ENCODE measurements at regions not wholly inside any gene's neighbourhood (a gene's known extent, or its start where the extent isn't known, plus 50 kb on each side); places are given as distances from the start of the nearest gene placed in this dataset.

DNA sequence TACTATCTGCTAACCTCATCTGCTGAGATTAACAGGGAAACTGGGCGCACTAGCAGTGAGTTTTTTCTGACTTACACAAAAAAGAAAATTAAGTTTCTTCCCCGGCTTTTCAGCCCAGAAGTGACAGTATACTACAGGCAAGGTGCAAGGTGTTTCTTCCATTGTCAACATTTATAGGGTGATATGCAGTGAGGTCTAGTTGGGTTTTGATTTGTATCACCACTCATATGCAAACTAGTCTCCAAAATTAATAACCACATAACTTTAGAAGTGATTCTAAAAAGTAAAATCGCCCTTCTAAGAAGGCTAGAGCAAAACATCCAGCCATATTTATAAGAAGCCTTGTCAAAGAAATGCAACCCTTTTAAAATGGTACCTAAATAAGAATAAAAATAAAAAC lies 640.1 kb downstream of the ARAP2 start:
- H3K36me3 ChIP-seq (ENCODE audit: low read depth, missing control alignments), result no peaks in the 10 kb centered on the region
- intact Hi-C loops (cut with DNase I; ENCODE audit: low total_unique reads), result no loop called here
- H3K9me3 ChIP-seq, result no peaks in the 10 kb centered on the region
- H3K27me3 ChIP-seq, result no peaks in the 10 kb centered on the region
- TF ChIP-seq, protein P1, sequence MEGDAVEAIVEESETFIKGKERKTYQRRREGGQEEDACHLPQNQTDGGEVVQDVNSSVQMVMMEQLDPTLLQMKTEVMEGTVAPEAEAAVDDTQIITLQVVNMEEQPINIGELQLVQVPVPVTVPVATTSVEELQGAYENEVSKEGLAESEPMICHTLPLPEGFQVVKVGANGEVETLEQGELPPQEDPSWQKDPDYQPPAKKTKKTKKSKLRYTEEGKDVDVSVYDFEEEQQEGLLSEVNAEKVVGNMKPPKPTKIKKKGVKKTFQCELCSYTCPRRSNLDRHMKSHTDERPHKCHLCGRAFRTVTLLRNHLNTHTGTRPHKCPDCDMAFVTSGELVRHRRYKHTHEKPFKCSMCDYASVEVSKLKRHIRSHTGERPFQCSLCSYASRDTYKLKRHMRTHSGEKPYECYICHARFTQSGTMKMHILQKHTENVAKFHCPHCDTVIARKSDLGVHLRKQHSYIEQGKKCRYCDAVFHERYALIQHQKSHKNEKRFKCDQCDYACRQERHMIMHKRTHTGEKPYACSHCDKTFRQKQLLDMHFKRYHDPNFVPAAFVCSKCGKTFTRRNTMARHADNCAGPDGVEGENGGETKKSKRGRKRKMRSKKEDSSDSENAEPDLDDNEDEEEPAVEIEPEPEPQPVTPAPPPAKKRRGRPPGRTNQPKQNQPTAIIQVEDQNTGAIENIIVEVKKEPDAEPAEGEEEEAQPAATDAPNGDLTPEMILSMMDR (IDR thresholded peaks at IDR 0.05), result no peak
- no peak overlapping the region for H3K27ac ChIP-seq
- no peak for DNase-seq
- no peaks in the 10 kb centered on the region for H3K4me1 ChIP-seq
- no peak overlapping the region for H3K4me3 ChIP-seq
- WGBS, 2 donors, result 79 to 88% methylated on average over 3 of the region's 3 CpGs

GRCh38 chr4:35604724-35605123 lies 639.6 kb downstream of the ARAP2 start:
- H3K27me3 ChIP-seq, result no peaks in the 10 kb centered on the region
- whole genome bisulfite sequencing, 2 donors, result 84 to 86% methylated on average over 1 of the region's 1 CpG
- no peak overlapping the region for H3K27ac ChIP-seq
- no peaks in the 10 kb centered on the region for H3K9me3 ChIP-seq
- no peaks in the 10 kb centered on the region for H3K36me3 ChIP-seq (ENCODE audit: low read depth, missing control alignments)
- no peak overlapping the region for H3K4me3 ChIP-seq
- TF ChIP-seq, protein P1 (IDR thresholded peaks at IDR 0.05), result no peak
- no peak for TF ChIP-seq POLR2A (IDR thresholded peaks at IDR 0.05)
- intact Hi-C loops (cut with DNase I; ENCODE audit: low total_unique reads), result no loop called here
- H3K4me1 ChIP-seq, result no peaks in the 10 kb centered on the region
- DNase-seq, result no peak

- no peaks in the 10 kb centered on the region for H3K36me3 ChIP-seq (ENCODE audit: low read depth, missing control alignments)
- TF ChIP-seq, protein P1 (IDR thresholded peaks at IDR 0.05), result no peak
- TF ChIP-seq POLR2A (IDR thresholded peaks at IDR 0.05), result no peak
- H3K4me1 ChIP-seq, result no peaks in the 10 kb centered on the region
- H3K27ac ChIP-seq, result no peak overlapping the region
- no peaks in the 10 kb centered on the region for H3K9me3 ChIP-seq
- intact Hi-C loops (cut with DNase I; ENCODE audit: low total_unique reads), result no loop called here
- H3K4me3 ChIP-seq, result no peak overlapping the region
- no peaks in the 10 kb centered on the region for H3K27me3 ChIP-seq
- no peak for DNase-seq
Observed at GRCh38 chr4:35608205-35608604, 636.1 kb downstream of the ARAP2 start.

DNA sequence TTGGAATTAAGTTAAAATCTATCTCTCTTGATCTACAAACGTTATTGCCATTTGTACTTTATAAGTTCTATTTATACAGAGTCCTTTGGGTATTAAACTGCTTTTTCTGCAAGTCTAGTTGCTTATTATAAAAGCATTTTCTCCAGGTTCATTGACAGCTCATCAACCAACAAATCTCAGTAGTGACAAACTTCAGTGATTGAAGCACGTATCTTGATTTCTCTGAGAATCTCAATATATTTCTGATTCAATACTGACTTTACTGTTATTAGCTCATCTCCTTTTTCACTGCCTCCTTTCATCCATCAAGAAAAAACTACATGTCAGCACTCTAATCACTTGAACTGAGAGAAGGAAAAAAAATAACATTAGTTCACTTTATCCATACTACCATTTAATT lies 630.2 kb downstream of the ARAP2 start:
- Histone ChIP-seq H3K36me3 (ENCODE audit: low read depth, missing control alignments) (no peaks in the 10 kb centered on the region), H3K27ac (no peak overlapping the region), H3K4me1 (no peaks in the 10 kb centered on the region), H3K27me3 (no peaks in the 10 kb centered on the region), H3K4me3 (no peak overlapping the region), H3K9me3 (no peaks in the 10 kb centered on the region)
- no peak for TF ChIP-seq POLR2A (IDR thresholded peaks at IDR 0.05)
- TF ChIP-seq, protein P1 (IDR thresholded peaks at IDR 0.05), result no peak
- WGBS, 2 donors, result 63 to 69% methylated on average over 2 of the region's 2 CpGs
- intact Hi-C loops (cut with DNase I; ENCODE audit: low total_unique reads), result no loop called here
- no peak for DNase-seq

GRCh38 chr4:35639929-35640328 lies 604.4 kb downstream of the ARAP2 start:
- no peak overlapping the region for H3K4me3 ChIP-seq
- H3K4me1 ChIP-seq, result no peaks in the 10 kb centered on the region
- no peaks in the 10 kb centered on the region for H3K9me3 ChIP-seq
- H3K27ac ChIP-seq, result no peak overlapping the region
- H3K27me3 ChIP-seq, result no peaks in the 10 kb centered on the region
- DNase-seq, result no peak
- WGBS, 2 donors, result 80 to 83% methylated on average over 3 of the region's 3 CpGs
- intact Hi-C loops (cut with DNase I; ENCODE audit: low total_unique reads), result no loop called here
- TF ChIP-seq POLR2A (IDR thresholded peaks at IDR 0.05), result no peak
- TF ChIP-seq, protein P1 (IDR thresholded peaks at IDR 0.05), result no peak
- no peaks in the 10 kb centered on the region for H3K36me3 ChIP-seq (ENCODE audit: low read depth, missing control alignments)
